K562 (cell line): ENCODE measurements at regions not wholly inside any gene's neighbourhood (a gene's known extent, or its start where the extent isn't known, plus 50 kb on each side); places are given as distances from the start of the nearest gene placed in this dataset.

Experiments
- ATAC-seq: fragments of 200-7000 bp; cut with Tn5 transposase; 3 replicates; pipeline ENCODE4 v1.9.1; 2020; ENCODE audit warnings: moderate library complexity
- BruUV-seq: library from RNA; stranded (reverse); fragments of 400-500 nt; replicated peaks from 2 replicates; lab custom pipeline; 2021; lab: Mats Ljungman, UMichigan
- CTCF ChIA-PET: fragments of 300-600 bp; formaldehyde crosslinking; extraction: SDS; loops from one replicate; lab custom pipeline; 2021; ENCODE audit warnings: low intra/inter-chr PET ratio; lab: Yijun Ruan, JAX
- POLR2A ChIA-PET: fragments of 300-600, 350-650 bp; sonication (Branson Sonifier 250); formaldehyde crosslinking; extraction: SDS; loops from one replicate; lab custom pipeline; 2021; ENCODE audit warnings: antibody characterized with exemption, inconsistent platforms; lab: Yijun Ruan, JAX
- DNase-seq, 4 experiments: peaks; one replicate each; pipeline versions ENCODE4 v3.0.0 to v3.0.0-alpha.2; 2011 to 2018; ENCODE audit warnings: low spot score in 3 of 4, mixed read lengths in 3 of 4; ENCODE audit errors: extremely low read depth in 1 of 4
- FAIRE-seq: peaks from 2 replicates; lab custom pipeline; 2011; peaks lifted over from hg19 to GRCh38; lab: Jason Lieb, UNC
- H2AFZ ChIP-seq: 2 replicates; pipeline ENCODE4 v1.6.0; 2011; ENCODE audit warnings: low read depth, low read length, control low read depth, inconsistent platforms
- H3K27ac ChIP-seq: fragments of 200-600 bp; 3 replicates; pipeline ENCODE4 v1.8.0; 2011; ENCODE audit warnings: low read depth, mild to moderate bottlenecking, control low read depth, inconsistent platforms, low read length, moderate library complexity, mixed read lengths; ENCODE audit errors: extremely low read depth
- H3K27me3 ChIP-seq, 2 experiments: fragments of 300-600 bp in 1 of 2; 2 replicates in 1 of 2; 3 replicates in 1 of 2; pipeline versions ENCODE4 v1.6.0 to v1.8.0; 2011; ENCODE audit warnings: inconsistent platforms in 2 of 2, low read length in 2 of 2, mild to moderate bottlenecking in 1 of 2, mixed read lengths in 1 of 2, moderate library complexity in 1 of 2; ENCODE audit not compliant: control insufficient read depth in 2 of 2, insufficient read depth in 2 of 2
- H3K36me3 ChIP-seq: fragments of 300-600 bp; 3 replicates; pipeline ENCODE4 v1.8.0; 2011; ENCODE audit warnings: mild to moderate bottlenecking, low read length, inconsistent platforms; ENCODE audit not compliant: control insufficient read depth, insufficient read depth
- H3K4me1 ChIP-seq, 2 experiments: fragments of 200-600 bp in 1 of 2; replicated peaks in 1 of 2; 2 replicates in 1 of 2; 3 replicates in 1 of 2; pipeline versions ENCODE4 v1.5.1 to v1.8.0; 2011; ENCODE audit warnings: inconsistent platforms in 2 of 2, low read length in 2 of 2, mild to moderate bottlenecking in 1 of 2, mixed read lengths in 1 of 2, moderate library complexity in 1 of 2; ENCODE audit not compliant: control insufficient read depth in 2 of 2, insufficient read depth in 2 of 2
- H3K4me2 ChIP-seq: 2 replicates; pipeline ENCODE4 v1.6.1; 2011; ENCODE audit warnings: low read length, control low read depth, inconsistent platforms, mixed read lengths; ENCODE audit not compliant: insufficient read depth
- H3K4me3 ChIP-seq: fragments of 200-600 bp; sonication (generic), shearing (Covaris generic); 2 replicates; pipeline ENCODE4 v1.5.1; 2016; ENCODE audit warnings: control low read depth, inconsistent platforms
- H3K79me2 ChIP-seq: fragments of 200-600 bp; 3 replicates; pipeline ENCODE4 v1.8.0; 2011; ENCODE audit warnings: low read length, inconsistent platforms; ENCODE audit not compliant: control insufficient read depth, insufficient read depth
- H3K9ac ChIP-seq, 2 experiments: 2 replicates each; pipeline versions ENCODE4 v1.6.0 to v1.6.1; 2011; ENCODE audit warnings: low read depth in 2 of 2, low read length in 2 of 2, control low read depth in 1 of 2, inconsistent platforms in 1 of 2, mild to moderate bottlenecking in 1 of 2, mixed read lengths in 1 of 2; ENCODE audit not compliant: insufficient read depth in 1 of 2
- H3K9me1 ChIP-seq: one replicate; pipeline ENCODE4 v1.6.0; 2011; ENCODE audit warnings: inconsistent platforms, mild to moderate bottlenecking, low read length, moderate library complexity; ENCODE audit not compliant: control insufficient read depth, insufficient read depth
- H3K9me3 ChIP-seq: replicated peaks from 2 replicates; pipeline ENCODE4 v1.5.1; 2011; ENCODE audit warnings: low read depth, low read length, inconsistent platforms; ENCODE audit not compliant: control insufficient read depth, insufficient read depth
- H4K20me1 ChIP-seq: replicated peaks from 2 replicates; pipeline ENCODE4 v1.6.1; 2011; ENCODE audit warnings: low read length, inconsistent platforms, mixed read lengths; ENCODE audit not compliant: control insufficient read depth, insufficient read depth
- CBX1 ChIP-seq: sonication (generic); IDR thresholded peaks from 2 replicates; pipeline ENCODE4 v1.6.1; 2016; ENCODE audit warnings: antibody characterized with exemption, low read depth, mild to moderate bottlenecking
- GATAD2A ChIP-seq: fragments of 450-650 bp; IDR thresholded peaks from 2 replicates; pipeline ENCODE4 v1.6.1; 2017
- HCFC1 ChIP-seq: IDR thresholded peaks from 2 replicates; pipeline ENCODE4 v1.6.1; 2012; ENCODE audit warnings: low read depth, low read length, improper control_type of control experiment
- SP2 ChIP-seq: IDR thresholded peaks from 2 replicates; pipeline ENCODE4 v1.6.1; 2011; ENCODE audit warnings: mild to moderate bottlenecking, low read depth, low read length, moderate library complexity; ENCODE audit not compliant: poor library complexity, severe bottlenecking; ENCODE audit errors: extremely low read depth
- SREBF2 ChIP-seq: sonication (generic); formaldehyde crosslinking; IDR thresholded peaks from 2 replicates; pipeline ENCODE4 v1.4.0; 2020; ENCODE audit warnings: mild to moderate bottlenecking, missing genetic modification reagents
- TAF9B ChIP-seq: fragments of 450-650 bp; IDR thresholded peaks from 2 replicates; pipeline ENCODE4 v1.6.1; 2018; ENCODE audit warnings: mild to moderate bottlenecking; ENCODE audit not compliant: partially characterized antibody
- WGBS: fragments of 100-300 bp; shearing (Covaris generic); methylation state at CpG from one replicate; pipeline ENCODE4 v1.1.6; 2016; ENCODE audit warnings: low coverage, mixed read lengths; ENCODE audit not compliant: insufficient coverage; ENCODE audit errors: missing lambda C conversion rate; 5-methylcytosine and 5-hydroxymethylcytosine counted together
- in situ Hi-C: fragments of 300-500 bp; cut with MboI; formaldehyde crosslinking; loops from 4 replicates; pipeline ENCODE4 v1.15.0; 2018; ENCODE audit warnings: inconsistent platforms, mixed read lengths
- intact Hi-C: fragments of 100-400 bp; cut with micrococcal nuclease; formaldehyde crosslinking; loops from 2 replicates; pipeline ENCODE4 v1.14.2; 2022
- TF ChIP-seq, protein P1 (sequence below): fragments of 450-650 bp; formaldehyde crosslinking; IDR thresholded peaks from 2 replicates; pipeline ENCODE4 v1.4.0; 2020; ENCODE audit warnings: mild to moderate bottlenecking, mixed read lengths
- TF ChIP-seq, protein P2 (sequence below), 3 experiments: fragments of 200-800 bp in 1 of 3; fragments of 250-450 bp in 1 of 3; fragments of 450-650 bp in 1 of 3; sonication (Bioruptor Pico) in 1 of 3; sonication (Bioruptor generic) in 1 of 3; formaldehyde crosslinking in 1 of 3; IDR thresholded peaks; 2 replicates each; pipeline versions ENCODE4 v1.6.1 to v1.8.0; 2016 to 2022; ENCODE audit warnings: mild to moderate bottlenecking in 2 of 3, missing genetic modification characterization in 2 of 3, missing compliant biosample characterization in 1 of 3, moderate library complexity in 1 of 3

DNA sequence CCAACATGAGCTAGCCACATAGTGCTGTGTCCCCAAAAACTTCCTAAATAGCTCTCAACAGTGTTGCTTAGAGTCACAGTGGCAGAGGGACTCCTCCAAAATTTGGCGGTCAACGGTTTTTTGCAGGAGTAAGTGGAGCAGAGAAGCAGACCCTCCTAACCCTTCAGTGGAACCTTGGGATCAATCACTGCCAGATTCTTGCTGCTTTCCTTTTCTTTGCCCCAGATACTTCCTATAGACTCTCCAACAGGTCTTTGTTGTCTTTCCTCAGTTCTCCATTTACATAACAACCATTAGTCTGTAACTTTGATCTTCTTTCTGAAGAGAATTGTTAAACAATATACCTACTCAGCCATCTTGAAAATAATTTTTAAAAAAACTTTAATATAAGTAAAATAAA, 556.1 kb downstream of the BRINP3 start:
- intact Hi-C loops = no loop called here
- ChIA-PET POLR2A (no interaction called here), CTCF (no interaction called here)
- 0% methylated on average over 2 of the region's 2 CpGs for WGBS
- no peak overlapping the region for H3K4me3 ChIP-seq
- H3K27ac ChIP-seq = no peak overlapping the region
- no peaks in the 10 kb centered on the region for H3K36me3 ChIP-seq
- no peak for FAIRE-seq
- no peaks in the 10 kb centered on the region for H3K4me1 ChIP-seq
- in situ Hi-C loops = no loop called here
- no peak for TF ChIP-seq GATAD2A
- TF ChIP-seq, protein P1, sequence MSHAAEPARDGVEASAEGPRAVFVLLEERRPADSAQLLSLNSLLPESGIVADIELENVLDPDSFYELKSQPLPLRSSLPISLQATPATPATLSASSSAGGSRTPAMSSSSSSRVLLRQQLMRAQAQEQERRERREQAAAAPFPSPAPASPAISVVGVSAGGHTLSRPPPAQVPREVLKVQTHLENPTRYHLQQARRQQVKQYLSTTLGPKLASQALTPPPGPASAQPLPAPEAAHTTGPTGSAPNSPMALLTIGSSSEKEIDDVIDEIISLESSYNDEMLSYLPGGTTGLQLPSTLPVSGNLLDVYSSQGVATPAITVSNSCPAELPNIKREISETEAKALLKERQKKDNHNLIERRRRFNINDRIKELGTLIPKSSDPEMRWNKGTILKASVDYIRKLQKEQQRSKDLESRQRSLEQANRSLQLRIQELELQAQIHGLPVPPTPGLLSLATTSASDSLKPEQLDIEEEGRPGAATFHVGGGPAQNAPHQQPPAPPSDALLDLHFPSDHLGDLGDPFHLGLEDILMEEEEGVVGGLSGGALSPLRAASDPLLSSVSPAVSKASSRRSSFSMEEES (CRISPR knock-in tag) = no peak
- TF ChIP-seq SP2 = no peak
- no peak for TF ChIP-seq HCFC1
- TF ChIP-seq, protein P2, sequence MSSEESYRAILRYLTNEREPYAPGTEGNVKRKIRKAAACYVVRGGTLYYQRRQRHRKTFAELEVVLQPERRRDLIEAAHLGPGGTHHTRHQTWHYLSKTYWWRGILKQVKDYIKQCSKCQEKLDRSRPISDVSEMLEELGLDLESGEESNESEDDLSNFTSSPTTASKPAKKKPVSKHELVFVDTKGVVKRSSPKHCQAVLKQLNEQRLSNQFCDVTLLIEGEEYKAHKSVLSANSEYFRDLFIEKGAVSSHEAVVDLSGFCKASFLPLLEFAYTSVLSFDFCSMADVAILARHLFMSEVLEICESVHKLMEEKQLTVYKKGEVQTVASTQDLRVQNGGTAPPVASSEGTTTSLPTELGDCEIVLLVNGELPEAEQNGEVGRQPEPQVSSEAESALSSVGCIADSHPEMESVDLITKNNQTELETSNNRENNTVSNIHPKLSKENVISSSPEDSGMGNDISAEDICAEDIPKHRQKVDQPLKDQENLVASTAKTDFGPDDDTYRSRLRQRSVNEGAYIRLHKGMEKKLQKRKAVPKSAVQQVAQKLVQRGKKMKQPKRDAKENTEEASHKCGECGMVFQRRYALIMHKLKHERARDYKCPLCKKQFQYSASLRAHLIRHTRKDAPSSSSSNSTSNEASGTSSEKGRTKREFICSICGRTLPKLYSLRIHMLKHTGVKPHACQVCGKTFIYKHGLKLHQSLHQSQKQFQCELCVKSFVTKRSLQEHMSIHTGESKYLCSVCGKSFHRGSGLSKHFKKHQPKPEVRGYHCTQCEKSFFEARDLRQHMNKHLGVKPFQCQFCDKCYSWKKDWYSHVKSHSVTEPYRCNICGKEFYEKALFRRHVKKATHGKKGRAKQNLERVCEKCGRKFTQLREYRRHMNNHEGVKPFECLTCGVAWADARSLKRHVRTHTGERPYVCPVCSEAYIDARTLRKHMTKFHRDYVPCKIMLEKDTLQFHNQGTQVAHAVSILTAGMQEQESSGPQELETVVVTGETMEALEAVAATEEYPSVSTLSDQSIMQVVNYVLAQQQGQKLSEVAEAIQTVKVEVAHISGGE (CRISPR knock-in tag; IDR thresholded peaks at IDR 0.05) = no peak
- no peak for TF ChIP-seq TAF9B
- TF ChIP-seq CBX1 = no peak
- no peak for TF ChIP-seq SREBF2
- TF ChIP-seq, all 486 proteins: peak for 0
- H2AFZ ChIP-seq = no peak overlapping the region
- no peak overlapping the region for H3K9ac ChIP-seq
- BruUV-seq = no TSS peak
- H4K20me1 ChIP-seq = no peaks in the 10 kb centered on the region
- DNase-seq (no peak), ATAC-seq (no peak)
- no peaks in the 10 kb centered on the region; the same call in none of the 2 replicates for H3K9me3 ChIP-seq
- H3K79me2 ChIP-seq = no peaks in the 10 kb centered on the region
- H3K4me2 ChIP-seq = no peak overlapping the region
- H3K9me1 ChIP-seq = no peaks in the 10 kb centered on the region
- H3K27me3 ChIP-seq = no peaks in the 10 kb centered on the region
